Ovary (tissue), 3 donors: ENCODE measurements at regions not wholly inside any gene's neighbourhood (a gene's known extent, or its start where the extent isn't known, plus 50 kb on each side); places are given as distances from the start of the nearest gene placed in this dataset.

ENCODE experiments used
- CTCF ChIP-seq, 3 donors: fragments of 450-650 bp in 2 of 3; fragments of 200-600 bp in 1 of 3; IDR thresholded peaks; one replicate each; pipeline versions ENCODE4 v1.5.1 to v1.8.0; 2016 to 2022; ENCODE audit warnings: antibody characterized with exemption in 3 of 3, mild to moderate bottlenecking in 1 of 3
- EP300 ChIP-seq: sonication (generic); formaldehyde crosslinking; IDR thresholded peaks from one replicate; pipeline ENCODE4 v1.6.1; 2017; ENCODE audit warnings: antibody characterized with exemption
- POLR2A ChIP-seq: fragments of 450-650 bp; IDR thresholded peaks from one replicate; pipeline ENCODE4 v1.6.1; 2017; ENCODE audit warnings: antibody characterized with exemption, mild to moderate bottlenecking, moderate library complexity
- donor health status: DM: no; HTN: no; CAD: no.

GRCh38 chr3:43994657-43995546 is 246.8 kb upstream of the TOPAZ1 start:
- TF ChIP-seq POLR2A (no peak), CTCF (IDR thresholded peaks at IDR 0.05) (no peak), EP300 (no peak)
